ENCODE measurements at regions not wholly inside any gene's neighbourhood (a gene's known extent, or its start where the extent isn't known, plus 50 kb on each side); places are given as distances from the start of the nearest gene placed in this dataset.

DNA sequence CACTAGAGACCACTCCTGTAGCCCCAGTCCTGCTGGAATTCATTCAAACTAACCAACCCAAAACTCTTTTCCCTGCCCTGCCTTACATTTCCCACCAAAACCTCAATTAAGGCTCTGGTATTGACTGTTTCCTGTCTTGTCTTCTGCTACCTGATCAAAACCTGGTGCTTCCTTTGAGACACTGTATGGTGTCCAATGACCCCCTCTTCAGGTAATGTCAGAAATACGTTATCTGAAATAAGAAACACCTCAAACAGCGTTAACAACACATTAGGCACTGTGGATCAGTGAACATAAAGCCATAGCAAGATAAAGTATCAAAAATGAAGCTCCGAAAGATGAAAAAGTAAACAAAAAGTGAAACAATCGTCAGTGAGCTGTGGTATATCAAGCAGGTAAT lies 343.2 kb upstream of the ZP4 start:
- Histone ChIP-seq H3K4me1 (no peaks in the 10 kb centered on the region), H3K27ac (no peak overlapping the region), H3K4me3 (no peak overlapping the region), H3K9me3 (no peaks in the 10 kb centered on the region), H3K4me2 (no peak overlapping the region)
- no peak for DNase-seq (ENCODE audit: low read depth in 1 of 2, low spot score in 1 of 2)
- ChIA-PET POLR2A (no interaction called here), CTCF (no interaction called here)
- no peak for TF ChIP-seq JUN (IDR thresholded peaks at IDR 0.05)
- no peak for TF ChIP-seq CBX8 (IDR thresholded peaks at IDR 0.05)
- no peak for TF ChIP-seq FOSB (CRISPR knock-in tag; IDR thresholded peaks at IDR 0.05)
- TF ChIP-seq, protein P1, sequence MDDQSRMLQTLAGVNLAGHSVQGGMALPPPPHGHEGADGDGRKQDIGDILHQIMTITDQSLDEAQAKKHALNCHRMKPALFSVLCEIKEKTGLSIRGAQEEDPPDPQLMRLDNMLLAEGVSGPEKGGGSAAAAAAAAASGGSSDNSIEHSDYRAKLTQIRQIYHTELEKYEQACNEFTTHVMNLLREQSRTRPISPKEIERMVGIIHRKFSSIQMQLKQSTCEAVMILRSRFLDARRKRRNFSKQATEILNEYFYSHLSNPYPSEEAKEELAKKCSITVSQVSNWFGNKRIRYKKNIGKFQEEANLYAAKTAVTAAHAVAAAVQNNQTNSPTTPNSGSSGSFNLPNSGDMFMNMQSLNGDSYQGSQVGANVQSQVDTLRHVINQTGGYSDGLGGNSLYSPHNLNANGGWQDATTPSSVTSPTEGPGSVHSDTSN (IDR thresholded peaks at IDR 0.05) = no peak
- TF ChIP-seq, protein P2, sequence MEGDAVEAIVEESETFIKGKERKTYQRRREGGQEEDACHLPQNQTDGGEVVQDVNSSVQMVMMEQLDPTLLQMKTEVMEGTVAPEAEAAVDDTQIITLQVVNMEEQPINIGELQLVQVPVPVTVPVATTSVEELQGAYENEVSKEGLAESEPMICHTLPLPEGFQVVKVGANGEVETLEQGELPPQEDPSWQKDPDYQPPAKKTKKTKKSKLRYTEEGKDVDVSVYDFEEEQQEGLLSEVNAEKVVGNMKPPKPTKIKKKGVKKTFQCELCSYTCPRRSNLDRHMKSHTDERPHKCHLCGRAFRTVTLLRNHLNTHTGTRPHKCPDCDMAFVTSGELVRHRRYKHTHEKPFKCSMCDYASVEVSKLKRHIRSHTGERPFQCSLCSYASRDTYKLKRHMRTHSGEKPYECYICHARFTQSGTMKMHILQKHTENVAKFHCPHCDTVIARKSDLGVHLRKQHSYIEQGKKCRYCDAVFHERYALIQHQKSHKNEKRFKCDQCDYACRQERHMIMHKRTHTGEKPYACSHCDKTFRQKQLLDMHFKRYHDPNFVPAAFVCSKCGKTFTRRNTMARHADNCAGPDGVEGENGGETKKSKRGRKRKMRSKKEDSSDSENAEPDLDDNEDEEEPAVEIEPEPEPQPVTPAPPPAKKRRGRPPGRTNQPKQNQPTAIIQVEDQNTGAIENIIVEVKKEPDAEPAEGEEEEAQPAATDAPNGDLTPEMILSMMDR (IDR thresholded peaks at IDR 0.05) = no peak
- TF ChIP-seq HOXA7 (CRISPR knock-in tag; IDR thresholded peaks at IDR 0.05) = no peak
- no peak for TF ChIP-seq ZFP36 (IDR thresholded peaks at IDR 0.05; ENCODE audit: borderline replicate concordance, partially characterized antibody)
- TF ChIP-seq HOXB13 (CRISPR knock-in tag; IDR thresholded peaks at IDR 0.05; ENCODE audit: low read depth) = no peak
- TF ChIP-seq CHD4 (IDR thresholded peaks at IDR 0.05; ENCODE audit: borderline replicate concordance) = no peak
- TF ChIP-seq GATA3 (IDR thresholded peaks at IDR 0.05; ENCODE audit: borderline replicate concordance) = no peak
- TF ChIP-seq, protein P3, sequence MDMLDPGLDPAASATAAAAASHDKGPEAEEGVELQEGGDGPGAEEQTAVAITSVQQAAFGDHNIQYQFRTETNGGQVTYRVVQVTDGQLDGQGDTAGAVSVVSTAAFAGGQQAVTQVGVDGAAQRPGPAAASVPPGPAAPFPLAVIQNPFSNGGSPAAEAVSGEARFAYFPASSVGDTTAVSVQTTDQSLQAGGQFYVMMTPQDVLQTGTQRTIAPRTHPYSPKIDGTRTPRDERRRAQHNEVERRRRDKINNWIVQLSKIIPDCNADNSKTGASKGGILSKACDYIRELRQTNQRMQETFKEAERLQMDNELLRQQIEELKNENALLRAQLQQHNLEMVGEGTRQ (IDR thresholded peaks at IDR 0.05) = no peak
- TF ChIP-seq MAFK (IDR thresholded peaks at IDR 0.05; ENCODE audit: partially characterized antibody) = no peak
- no peak for TF ChIP-seq ZSCAN20 (CRISPR knock-in tag; IDR thresholded peaks at IDR 0.05)
- no peak for TF ChIP-seq EHF (CRISPR knock-in tag; IDR thresholded peaks at IDR 0.05)
- TF ChIP-seq ZNF302 (CRISPR knock-in tag; IDR thresholded peaks at IDR 0.05) = no peak
- no peak for FAIRE-seq
- no peak for ATAC-seq
- WGBS (ENCODE audit: missing lambda C conversion rate) = 2% methylated on average over 4 of the region's 4 CpGs

DNA sequence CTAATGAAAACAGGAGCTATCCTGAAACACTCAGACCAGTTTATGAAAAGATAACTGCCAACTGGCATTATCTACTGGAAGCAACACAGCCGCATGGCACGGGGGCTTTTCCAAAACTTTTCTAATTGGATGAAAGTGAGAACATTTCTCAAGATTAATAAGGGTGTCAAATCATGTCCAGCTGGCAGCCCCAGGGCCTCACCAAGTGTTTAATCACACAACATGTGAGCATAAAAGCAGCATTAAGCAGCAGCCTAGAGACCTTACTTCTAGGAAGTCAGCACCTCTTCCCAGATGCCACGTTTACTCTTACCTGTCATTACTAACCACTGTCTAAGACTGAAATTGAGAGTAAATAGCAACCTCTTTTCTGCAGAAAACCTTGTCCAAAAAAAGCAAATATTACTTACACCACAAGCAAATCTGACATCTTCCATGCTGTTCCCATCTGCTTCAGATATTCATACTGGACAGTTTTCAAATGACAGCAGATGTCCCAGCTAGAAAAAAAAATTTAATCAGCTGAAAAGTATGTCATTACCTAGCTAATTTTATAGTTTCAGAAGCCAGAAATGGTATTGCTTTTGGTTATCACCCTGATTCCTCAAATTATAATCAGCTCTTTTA lies 341.5 kb upstream of the ZP4 start:
- Histone ChIP-seq H3K9me3 (no peaks in the 10 kb centered on the region), H3K4me3 (no peak overlapping the region), H3K27ac (no peak overlapping the region), H3K4me2 (no peak overlapping the region), H3K4me1 (no peaks in the 10 kb centered on the region)
- no peak for DNase-seq (ENCODE audit: low read depth in 1 of 2, low spot score in 1 of 2)
- POLR2A ChIA-PET = no interaction called here
- CTCF ChIA-PET = no interaction called here
- TF ChIP-seq JUN (IDR thresholded peaks at IDR 0.05) (no peak), NR3C1 (IDR thresholded peaks at IDR 0.05) (no peak), MAZ (IDR thresholded peaks at IDR 0.05; ENCODE audit: borderline replicate concordance, low read depth, low read length) (no peak), RAD21 (conservative IDR thresholded peaks at IDR 0.05 in 1 of 2, IDR thresholded peaks at IDR 0.05 in 1 of 2) (no peak)
- TF ChIP-seq, protein P4, sequence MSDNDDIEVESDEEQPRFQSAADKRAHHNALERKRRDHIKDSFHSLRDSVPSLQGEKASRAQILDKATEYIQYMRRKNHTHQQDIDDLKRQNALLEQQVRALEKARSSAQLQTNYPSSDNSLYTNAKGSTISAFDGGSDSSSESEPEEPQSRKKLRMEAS (IDR thresholded peaks at IDR 0.05) = no peak
- TF ChIP-seq, protein P5, sequence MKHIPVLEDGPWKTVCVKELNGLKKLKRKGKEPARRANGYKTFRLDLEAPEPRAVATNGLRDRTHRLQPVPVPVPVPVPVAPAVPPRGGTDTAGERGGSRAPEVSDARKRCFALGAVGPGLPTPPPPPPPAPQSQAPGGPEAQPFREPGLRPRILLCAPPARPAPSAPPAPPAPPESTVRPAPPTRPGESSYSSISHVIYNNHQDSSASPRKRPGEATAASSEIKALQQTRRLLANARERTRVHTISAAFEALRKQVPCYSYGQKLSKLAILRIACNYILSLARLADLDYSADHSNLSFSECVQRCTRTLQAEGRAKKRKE (CRISPR knock-in tag; IDR thresholded peaks at IDR 0.05; ENCODE audit: low read depth) = no peak
- ATAC-seq = no peak
- no peak for FAIRE-seq
- WGBS (ENCODE audit: missing lambda C conversion rate) = 28% methylated on average over 3 of the region's 3 CpGs

DNA sequence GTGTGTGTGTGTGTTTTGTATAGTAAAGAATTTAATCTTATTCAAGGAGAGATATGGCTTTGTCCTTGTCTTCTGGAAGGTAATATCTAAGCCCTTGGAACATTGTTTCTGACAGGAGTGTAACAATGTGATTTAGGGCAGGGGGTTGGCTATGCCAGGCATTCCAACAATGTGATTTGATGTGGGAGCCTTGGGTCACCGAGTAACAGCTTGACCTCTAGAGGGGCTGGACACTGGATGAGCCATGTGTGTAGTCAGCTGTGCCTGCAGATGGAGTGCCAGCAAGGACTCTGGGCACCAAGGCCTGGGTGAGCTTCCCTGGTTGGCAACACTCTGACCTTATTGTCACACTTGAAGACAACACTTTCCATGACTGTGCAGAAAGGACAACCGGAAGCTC lies 336.1 kb upstream of the ZP4 start:
- H3K4me1 ChIP-seq = no peaks in the 10 kb centered on the region
- ChIA-PET POLR2A (no interaction called here), CTCF (interaction anchor here (0.6 kb wide), 2 partner anchors 13 to 41 kb away, joined by 3 to 4 read pairs; no protein-coding TSS in a partner anchor)
- WGBS (ENCODE audit: missing lambda C conversion rate) = 5% methylated on average over 2 of the region's 2 CpGs
- H3K27ac ChIP-seq = no peak overlapping the region
- FAIRE-seq (no peak), DNase-seq (ENCODE audit: low read depth in 1 of 2, low spot score in 1 of 2) (no peak), ATAC-seq (no peak)
- no peaks in the 10 kb centered on the region for H3K9me3 ChIP-seq
- no peak for TF ChIP-seq NPAS2 (CRISPR knock-in tag; IDR thresholded peaks at IDR 0.05; ENCODE audit: borderline replicate concordance)
- TF ChIP-seq PHF8 (IDR thresholded peaks at IDR 0.05; ENCODE audit: borderline replicate concordance, low read depth) = no peak
- no peak for TF ChIP-seq RFX5 (IDR thresholded peaks at IDR 0.05)
- no peak for TF ChIP-seq RCOR1 (IDR thresholded peaks at IDR 0.05; ENCODE audit: low read depth, low read length)
- no peak for TF ChIP-seq EHMT2 (IDR thresholded peaks at IDR 0.05; ENCODE audit: low read depth)
- TF ChIP-seq SREBF2 (IDR thresholded peaks at IDR 0.05) = no peak
- no peak for TF ChIP-seq FOSL2 (IDR thresholded peaks at IDR 0.05)
- TF ChIP-seq FOSL2 (CRISPR knock-in tag; IDR thresholded peaks at IDR 0.05) = no peak
- no peak for TF ChIP-seq CEBPB (IDR thresholded peaks at IDR 0.05)
- TF ChIP-seq, protein P6, sequence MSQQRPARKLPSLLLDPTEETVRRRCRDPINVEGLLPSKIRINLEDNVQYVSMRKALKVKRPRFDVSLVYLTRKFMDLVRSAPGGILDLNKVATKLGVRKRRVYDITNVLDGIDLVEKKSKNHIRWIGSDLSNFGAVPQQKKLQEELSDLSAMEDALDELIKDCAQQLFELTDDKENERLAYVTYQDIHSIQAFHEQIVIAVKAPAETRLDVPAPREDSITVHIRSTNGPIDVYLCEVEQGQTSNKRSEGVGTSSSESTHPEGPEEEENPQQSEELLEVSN (IDR thresholded peaks at IDR 0.05; ENCODE audit: borderline replicate concordance, low read depth) = no peak
- H3K4me3 ChIP-seq = no peak overlapping the region
- H3K4me2 ChIP-seq = no peak overlapping the region
